HPDE6-E6E7 (cell line): ENCODE measurements at regions not wholly inside any gene's neighbourhood (a gene's known extent, or its start where the extent isn't known, plus 50 kb on each side); places are given as distances from the start of the nearest gene placed in this dataset.

ENCODE experiments used
- DNase-seq: peaks from one replicate; pipeline ENCODE4 v3.0.0; 2011; ENCODE audit warnings: missing footprints; ENCODE audit errors: extremely low spot score

GRCh38 chr6:105966481-105966880, 119.7 kb upstream of the PRDM1 start:
- DNase-seq, result no peak

GRCh38 chr6:105964979-105965760, 121.0 kb upstream of the PRDM1 start:
- no peak for DNase-seq

- no peak for DNase-seq
Observed at GRCh38 chr6:105954148-105954547, 132.0 kb upstream of the PRDM1 start.

GRCh38 chr6:105952772-105953690, 133.1 kb upstream of the PRDM1 start:
- DNase-seq, result no peak

- no peak for DNase-seq
Observed at GRCh38 chr6:105952326-105952725, 133.8 kb upstream of the PRDM1 start.

GRCh38 chr6:105951322-105951721, 134.8 kb upstream of the PRDM1 start:
- DNase-seq, result no peak

GRCh38 chr6:105949869-105950268, 136.3 kb upstream of the PRDM1 start:
- DNase-seq, result no peak

GRCh38 chr6:105943514-105943913, 142.6 kb upstream of the PRDM1 start:
- DNase-seq, result no peak

GRCh38 chr6:105941621-105942412, 144.3 kb upstream of the PRDM1 start:
- no peak for DNase-seq

- DNase-seq, result no peak
Observed at GRCh38 chr6:105940990-105941389, 145.1 kb upstream of the PRDM1 start.

- no peak for DNase-seq
Observed at GRCh38 chr6:105936972-105937371, 149.2 kb upstream of the PRDM1 start.

- no peak for DNase-seq
Observed at GRCh38 chr6:105935416-105935815, 150.7 kb upstream of the PRDM1 start.

- DNase-seq, result no peak
Observed at GRCh38 chr6:105934708-105935107, 151.4 kb upstream of the PRDM1 start.

GRCh38 chr6:105932440-105932839, 153.7 kb upstream of the PRDM1 start:
- no peak for DNase-seq

GRCh38 chr6:105929626-105930025, 156.5 kb upstream of the PRDM1 start:
- DNase-seq, result no peak

- DNase-seq, result no peak
Observed at GRCh38 chr6:105926318-105926717, 159.8 kb upstream of the PRDM1 start.

GRCh38 chr6:105925706-105926105, 160.4 kb upstream of the PRDM1 start:
- no peak for DNase-seq

GRCh38 chr6:105921781-105922180, 164.4 kb upstream of the PRDM1 start:
- DNase-seq, result no peak

- DNase-seq, result no peak
Observed at GRCh38 chr6:105920071-105920470, 166.1 kb upstream of the PRDM1 start.

- no peak for DNase-seq
Observed at GRCh38 chr6:105917038-105917695, 169.0 kb upstream of the PRDM1 start.

- DNase-seq, result no peak
Observed at GRCh38 chr6:105911106-105911629, 175.0 kb upstream of the PRDM1 start.
